B cell (primary cell): ENCODE measurements at regions not wholly inside any gene's neighbourhood (a gene's known extent, or its start where the extent isn't known, plus 50 kb on each side); places are given as distances from the start of the nearest gene placed in this dataset.

Experiments used
- ATAC-seq: fragments of 200-7000 bp; cut with Tn5 transposase; one replicate; pipeline ENCODE4 v1.10.0; 2021; ENCODE audit warnings: low read depth, mild to moderate bottlenecking, moderate number of reproducible peaks, moderate library complexity
- CTCF ChIA-PET: fragments of 350-600 bp; sonication (Branson Sonifier 250); formaldehyde crosslinking; loops from one replicate; lab custom pipeline; 2021; ENCODE audit warnings: antibody characterized with exemption, inconsistent platforms; lab: Charles Lee
- POLR2A ChIA-PET: fragments of 350-600 bp; sonication (Branson Sonifier 250); formaldehyde crosslinking; loops from one replicate; lab custom pipeline; 2021; ENCODE audit warnings: antibody characterized with exemption; lab: Charles Lee
- DNase-seq: peaks from one replicate; pipeline ENCODE4 v3.0.0; 2013
- H2AFZ ChIP-seq: 2 replicates; pipeline ENCODE4 v1.6.1; 2012; ENCODE audit warnings: mild to moderate bottlenecking, low read depth, low read length; ENCODE audit not compliant: insufficient read depth, poor library complexity, severe bottlenecking
- H3K27ac ChIP-seq, 2 donors: 1 replicate in 1 of 2; 2 replicates in 1 of 2; pipeline ENCODE4 v1.5.1; 2012 to 2013; ENCODE audit warnings: low read length in 2 of 2, mild to moderate bottlenecking in 2 of 2, moderate library complexity in 1 of 2
- H3K27me3 ChIP-seq, 4 experiments: fragments of 200-600 bp in 1 of 4; sonication (generic) in 1 of 4; replicated peaks in 1 of 4; 1 replicate in 2 of 4; 2 replicates in 2 of 4; pipeline versions ENCODE4 v1.6.1 to v1.7.0; 2013 to 2016; ENCODE audit warnings: low read length in 3 of 4, mild to moderate bottlenecking in 2 of 4, mixed read lengths in 1 of 4, moderate library complexity in 1 of 4; ENCODE audit not compliant: insufficient read depth in 4 of 4, control insufficient read depth in 3 of 4; ENCODE audit errors: control extremely low read depth in 1 of 4
- H3K36me3 ChIP-seq, 2 experiments: replicated peaks in 1 of 2; 1 replicate in 1 of 2; 2 replicates in 1 of 2; pipeline versions ENCODE4 v1.6.1 to v1.7.1; 2013; ENCODE audit warnings: low read length in 1 of 2; ENCODE audit not compliant: insufficient read depth in 2 of 2, control insufficient read depth in 1 of 2; ENCODE audit errors: control extremely low read depth in 1 of 2, extremely low read depth in 1 of 2
- H3K4me1 ChIP-seq, 2 donors: fragments of 200-600 bp in 1 of 2; sonication (generic) in 1 of 2; 1 replicate in 1 of 2; 2 replicates in 1 of 2; pipeline versions ENCODE4 v1.5.1 to v1.6.1; 2013 to 2017; ENCODE audit warnings: low read length in 2 of 2; ENCODE audit not compliant: control insufficient read depth in 2 of 2, insufficient read depth in 2 of 2
- H3K4me2 ChIP-seq: replicated peaks from 2 replicates; pipeline ENCODE3; 2012; ENCODE audit warnings: mild to moderate bottlenecking, low read depth, low read length; ENCODE audit not compliant: poor library complexity, severe bottlenecking
- H3K4me3 ChIP-seq, 5 experiments: fragments of 200-600 bp in 1 of 5; sonication (generic) in 1 of 5; 1 replicate in 3 of 5; 2 replicates in 2 of 5; pipeline versions ENCODE4 v1.5.1 to v1.7.0; 2011 to 2016; ENCODE audit warnings: low read length in 4 of 5, mild to moderate bottlenecking in 4 of 5, low read depth in 2 of 5, control low read depth in 1 of 5, moderate library complexity in 1 of 5; ENCODE audit not compliant: insufficient read depth in 1 of 5; ENCODE audit errors: control extremely low read depth in 1 of 5, extremely low read depth in 1 of 5
- H3K79me2 ChIP-seq: fragments of 200-600 bp; sonication (generic); one replicate; pipeline ENCODE4 v1.6.0; 2016; ENCODE audit warnings: low read length; ENCODE audit not compliant: control insufficient read depth, insufficient read depth
- H3K9ac ChIP-seq: fragments of 200-600 bp; sonication (generic); 2 replicates; pipeline ENCODE4 v1.6.1; 2017; ENCODE audit warnings: mild to moderate bottlenecking, low read length, moderate library complexity
- H3K9me3 ChIP-seq, 3 donors: one replicate each; pipeline versions ENCODE4 v1.6.1 to v1.7.1; 2013; ENCODE audit warnings: low read length in 2 of 3; ENCODE audit not compliant: control insufficient read depth in 2 of 3, insufficient read depth in 1 of 3; ENCODE audit errors: control extremely low read depth in 1 of 3
- H4K20me1 ChIP-seq: 2 replicates; pipeline ENCODE4 v1.6.0; 2012; ENCODE audit warnings: mild to moderate bottlenecking, low read length; ENCODE audit not compliant: insufficient read depth, control insufficient read depth, poor library complexity, severe bottlenecking
- H3K27ac Mint-ChIP-seq: one replicate; pipeline ENCODE4 v1.8.0; 2021; ENCODE audit warnings: mixed read lengths
- H3K27me3 Mint-ChIP-seq: one replicate; pipeline ENCODE4 v1.8.0; 2021; ENCODE audit warnings: mixed read lengths
- H3K4me1 Mint-ChIP-seq: one replicate; pipeline ENCODE4 v1.8.0; 2021; ENCODE audit warnings: mixed read lengths
- H3K4me3 Mint-ChIP-seq: one replicate; pipeline ENCODE4 v1.8.0; 2021; ENCODE audit warnings: mixed read lengths
- H3K9me3 Mint-ChIP-seq: one replicate; pipeline ENCODE4 v1.8.0; 2022; ENCODE audit warnings: mixed read lengths; ENCODE audit not compliant: insufficient read depth
- EZH2 ChIP-seq: IDR thresholded peaks from 2 replicates; pipeline ENCODE4 v1.6.1; 2012; ENCODE audit warnings: borderline replicate concordance, low read depth, mild to moderate bottlenecking, moderate library complexity, low read length; ENCODE audit not compliant: insufficient read depth, poor library complexity, severe bottlenecking
- WGBS: methylation state at CpG from one replicate; pipeline ENCODE4 v1.1.5; 2013; ENCODE audit warnings: missing lambda C conversion rate; ENCODE audit not compliant: insufficient coverage; 5-methylcytosine and 5-hydroxymethylcytosine counted together
- intact Hi-C: fragments of 100-400 bp; cut with micrococcal nuclease; formaldehyde crosslinking; loops from one replicate; pipeline ENCODE4 v1.10.0; 2022
- TF ChIP-seq, protein P1 (sequence below): fragments of 200-600 bp; IDR thresholded peaks from one replicate; pipeline ENCODE4 v1.8.0; 2022; ENCODE audit warnings: antibody characterized with exemption, mild to moderate bottlenecking

DNA sequence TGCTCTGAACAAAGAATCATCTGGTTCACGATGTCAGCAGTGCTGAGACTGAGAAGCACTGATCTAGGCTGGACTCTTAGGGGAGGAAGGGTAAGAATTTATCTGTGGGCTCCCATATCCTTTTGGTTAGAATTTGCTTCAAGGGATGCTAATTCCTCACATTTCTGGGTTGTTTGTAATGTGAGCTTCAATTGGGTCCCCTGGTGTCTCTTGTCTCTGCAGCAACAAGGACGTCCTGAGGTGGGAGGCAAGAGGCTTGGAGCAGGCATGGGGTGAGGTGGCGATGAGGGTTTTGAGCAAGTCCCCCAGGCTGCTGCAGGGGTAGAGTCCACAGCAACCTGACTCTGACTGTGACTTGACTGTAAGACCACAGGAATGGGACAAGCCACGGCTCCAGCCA lies 213.8 kb upstream of the NLRP1 start:
- Histone ChIP-seq H3K4me3 (no peak overlapping the region), H3K27ac (no peak overlapping the region), H3K79me2 (no peaks in the 10 kb centered on the region), H3K4me1 (no peaks in the 10 kb centered on the region), H3K36me3 (no peaks in the 10 kb centered on the region), H3K9me3 (peaks cover 0 to 6% (median 3%) of the 10 kb centered on the region in 3 donors), H3K9ac (no peak overlapping the region), H2AFZ (no peak overlapping the region), H3K4me2 (no peak overlapping the region), H4K20me1 (no peaks in the 10 kb centered on the region), H3K27me3 (peaks cover 0 to 4% (median 1%) of the 10 kb centered on the region in 4 experiments)
- ATAC-seq (no peak), DNase-seq (no peak)
- H3K4me3 Mint-ChIP-seq = no peak overlapping the region
- intact Hi-C loops = no loop called here
- ChIA-PET POLR2A (no interaction called here), CTCF (no interaction called here)
- 71% methylated on average over 4 of the region's 4 CpGs for WGBS
- peaks cover 35% of the 10 kb centered on the region for H3K27me3 Mint-ChIP-seq
- peaks cover under 1% of the 10 kb centered on the region for H3K9me3 Mint-ChIP-seq
- H3K4me1 Mint-ChIP-seq = no peaks in the 10 kb centered on the region
- no peak overlapping the region for H3K27ac Mint-ChIP-seq
- TF ChIP-seq, protein P1, sequence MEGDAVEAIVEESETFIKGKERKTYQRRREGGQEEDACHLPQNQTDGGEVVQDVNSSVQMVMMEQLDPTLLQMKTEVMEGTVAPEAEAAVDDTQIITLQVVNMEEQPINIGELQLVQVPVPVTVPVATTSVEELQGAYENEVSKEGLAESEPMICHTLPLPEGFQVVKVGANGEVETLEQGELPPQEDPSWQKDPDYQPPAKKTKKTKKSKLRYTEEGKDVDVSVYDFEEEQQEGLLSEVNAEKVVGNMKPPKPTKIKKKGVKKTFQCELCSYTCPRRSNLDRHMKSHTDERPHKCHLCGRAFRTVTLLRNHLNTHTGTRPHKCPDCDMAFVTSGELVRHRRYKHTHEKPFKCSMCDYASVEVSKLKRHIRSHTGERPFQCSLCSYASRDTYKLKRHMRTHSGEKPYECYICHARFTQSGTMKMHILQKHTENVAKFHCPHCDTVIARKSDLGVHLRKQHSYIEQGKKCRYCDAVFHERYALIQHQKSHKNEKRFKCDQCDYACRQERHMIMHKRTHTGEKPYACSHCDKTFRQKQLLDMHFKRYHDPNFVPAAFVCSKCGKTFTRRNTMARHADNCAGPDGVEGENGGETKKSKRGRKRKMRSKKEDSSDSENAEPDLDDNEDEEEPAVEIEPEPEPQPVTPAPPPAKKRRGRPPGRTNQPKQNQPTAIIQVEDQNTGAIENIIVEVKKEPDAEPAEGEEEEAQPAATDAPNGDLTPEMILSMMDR = no peak
- TF ChIP-seq EZH2 = no peak

DNA sequence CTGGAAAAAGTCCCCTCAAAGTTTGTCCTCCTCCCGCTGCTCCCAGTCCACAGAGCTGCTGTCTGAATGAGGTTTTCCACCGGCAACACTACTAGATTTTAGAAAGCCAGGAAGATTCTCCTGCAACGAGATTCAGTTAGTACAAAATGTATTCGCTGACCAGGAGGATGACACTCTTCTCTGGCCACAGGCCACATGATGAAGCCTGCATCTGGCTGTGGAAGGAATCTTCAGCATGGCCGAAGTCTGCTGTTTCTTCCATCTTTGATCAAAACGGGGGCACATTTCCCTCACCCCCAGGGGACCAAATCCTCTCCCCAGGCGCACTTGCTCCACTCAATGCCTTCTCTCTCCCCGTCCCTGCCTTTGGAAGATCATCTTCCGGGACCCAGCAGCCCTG lies 215.8 kb upstream of the NLRP1 start:
- Histone ChIP-seq H3K27me3 (peaks cover 0 to 3% (median 1%) of the 10 kb centered on the region in 4 experiments), H3K4me2 (no peak overlapping the region), H3K36me3 (no peaks in the 10 kb centered on the region), H2AFZ (no peak overlapping the region), H3K4me3 (no peak overlapping the region), H3K4me1 (no peaks in the 10 kb centered on the region), H3K79me2 (no peaks in the 10 kb centered on the region), H3K27ac (no peak overlapping the region), H3K9me3 (peaks cover 0 to 6% (median 3%) of the 10 kb centered on the region in 3 donors), H4K20me1 (no peaks in the 10 kb centered on the region), H3K9ac (no peak overlapping the region)
- Mint-ChIP-seq H3K4me1 (no peaks in the 10 kb centered on the region), H3K27ac (no peak overlapping the region), H3K9me3 (peaks cover 3% of the 10 kb centered on the region), H3K4me3 (no peak overlapping the region), H3K27me3 (peaks cover 44% of the 10 kb centered on the region)
- ATAC-seq (no peak), DNase-seq (no peak)
- intact Hi-C loops = no loop called here
- no peak for TF ChIP-seq EZH2
- TF ChIP-seq, protein P1 = no peak
- POLR2A ChIA-PET = no interaction called here
- 70% methylated on average over 9 of the region's 9 CpGs for WGBS
- CTCF ChIA-PET = no interaction called here
